Skeletal muscle tissue (tissue), 3 donors: ENCODE measurements at regions not wholly inside any gene's neighbourhood (a gene's known extent, or its start where the extent isn't known, plus 50 kb on each side); places are given as distances from the start of the nearest gene placed in this dataset.

Experiments used
- H3K27ac ChIP-seq: one replicate; pipeline ENCODE4 v1.7.0; 2013; ENCODE audit warnings: mild to moderate bottlenecking, low read depth, low read length, inconsistent platforms
- H3K27me3 ChIP-seq, 3 donors: one replicate each; pipeline ENCODE4 v1.7.0; 2013; ENCODE audit warnings: low read length in 3 of 3; ENCODE audit not compliant: control insufficient read depth in 3 of 3, insufficient read depth in 3 of 3
- H3K36me3 ChIP-seq, 3 donors: one replicate each; pipeline ENCODE4 v1.7.0; 2013; ENCODE audit warnings: low read length in 3 of 3; ENCODE audit not compliant: control insufficient read depth in 3 of 3, insufficient read depth in 3 of 3
- H3K4me1 ChIP-seq, 3 donors: one replicate each; pipeline ENCODE4 v1.7.0; 2013; ENCODE audit warnings: low read length in 3 of 3, mild to moderate bottlenecking in 3 of 3; ENCODE audit not compliant: control insufficient read depth in 3 of 3, insufficient read depth in 3 of 3
- H3K4me3 ChIP-seq, 3 donors: one replicate each; pipeline ENCODE4 v1.7.0; 2013; ENCODE audit warnings: low read length in 3 of 3
- H3K9ac ChIP-seq, 3 donors: one replicate each; pipeline ENCODE4 v1.7.0; 2013; ENCODE audit warnings: low read length in 3 of 3, mild to moderate bottlenecking in 3 of 3, moderate library complexity in 2 of 3, low read depth in 1 of 3
- H3K9me3 ChIP-seq, 3 donors: one replicate each; pipeline ENCODE4 v1.7.0; 2013; ENCODE audit warnings: low read length in 3 of 3; ENCODE audit not compliant: control insufficient read depth in 3 of 3
- donor health status: Osteomylitis.

GRCh38 chr2:151060287-151060686, 201.4 kb downstream of the RBM43 start:
- no peaks in the 10 kb centered on the region for H3K9me3 ChIP-seq
- H3K4me1 ChIP-seq = no peaks in the 10 kb centered on the region
- no peak overlapping the region for H3K9ac ChIP-seq
- no peaks in the 10 kb centered on the region for H3K27me3 ChIP-seq
- no peak overlapping the region for H3K4me3 ChIP-seq
- no peaks in the 10 kb centered on the region for H3K36me3 ChIP-seq
- no peak overlapping the region for H3K27ac ChIP-seq

GRCh38 chr2:151056870-151057269, 204.8 kb downstream of the RBM43 start:
- Histone ChIP-seq H3K4me3 (no peak overlapping the region), H3K36me3 (no peaks in the 10 kb centered on the region), H3K4me1 (no peaks in the 10 kb centered on the region), H3K9me3 (no peaks in the 10 kb centered on the region), H3K27ac (no peak overlapping the region), H3K27me3 (no peaks in the 10 kb centered on the region), H3K9ac (no peak overlapping the region)

- H3K27ac ChIP-seq = no peak overlapping the region
- H3K9ac ChIP-seq = no peak overlapping the region
- no peaks in the 10 kb centered on the region for H3K9me3 ChIP-seq
- H3K27me3 ChIP-seq = no peaks in the 10 kb centered on the region
- no peaks in the 10 kb centered on the region for H3K4me1 ChIP-seq
- H3K36me3 ChIP-seq = no peaks in the 10 kb centered on the region
- no peak overlapping the region for H3K4me3 ChIP-seq
These were observed 208.0 kb downstream of the RBM43 start for GRCh38 chr2:151053661-151053990.

- Histone ChIP-seq H3K27me3 (no peaks in the 10 kb centered on the region), H3K27ac (no peak overlapping the region), H3K4me3 (no peak overlapping the region), H3K9ac (no peak overlapping the region), H3K36me3 (no peaks in the 10 kb centered on the region), H3K9me3 (no peaks in the 10 kb centered on the region), H3K4me1 (no peaks in the 10 kb centered on the region)
These were observed 208.6 kb downstream of the RBM43 start for GRCh38 chr2:151052850-151053660.

- H3K4me3 ChIP-seq = no peak overlapping the region
- H3K9me3 ChIP-seq = no peaks in the 10 kb centered on the region
- no peak overlapping the region for H3K27ac ChIP-seq
- H3K36me3 ChIP-seq = no peaks in the 10 kb centered on the region
- peaks cover 0 to 2% (median 0%) of the 10 kb centered on the region in 3 donors for H3K27me3 ChIP-seq
- no peak overlapping the region for H3K9ac ChIP-seq
- no peaks in the 10 kb centered on the region for H3K4me1 ChIP-seq
These were observed 210.0 kb downstream of the RBM43 start for GRCh38 chr2:151051574-151052220.

GRCh38 chr2:151049746-151050145, 211.9 kb downstream of the RBM43 start:
- H3K9ac ChIP-seq = no peak overlapping the region
- no peaks in the 10 kb centered on the region for H3K4me1 ChIP-seq
- H3K27me3 ChIP-seq = peaks cover 0 to 2% (median 0%) of the 10 kb centered on the region in 3 donors
- H3K4me3 ChIP-seq = no peak overlapping the region
- H3K9me3 ChIP-seq = no peaks in the 10 kb centered on the region
- H3K36me3 ChIP-seq = no peaks in the 10 kb centered on the region
- no peak overlapping the region for H3K27ac ChIP-seq

GRCh38 chr2:151048331-151049054, 213.2 kb downstream of the RBM43 start:
- H3K4me3 ChIP-seq = no peak overlapping the region
- no peak overlapping the region for H3K27ac ChIP-seq
- H3K27me3 ChIP-seq = peaks cover 0 to 2% (median 0%) of the 10 kb centered on the region in 3 donors
- H3K36me3 ChIP-seq = no peaks in the 10 kb centered on the region
- no peaks in the 10 kb centered on the region for H3K9me3 ChIP-seq
- no peak overlapping the region for H3K9ac ChIP-seq
- no peaks in the 10 kb centered on the region for H3K4me1 ChIP-seq

GRCh38 chr2:151043484-151043883, 218.2 kb downstream of the RBM43 start:
- H3K4me1 ChIP-seq = no peaks in the 10 kb centered on the region
- H3K9ac ChIP-seq = no peak overlapping the region
- no peak overlapping the region for H3K4me3 ChIP-seq
- no peak overlapping the region for H3K27ac ChIP-seq
- peaks cover 0 to 2% (median 0%) of the 10 kb centered on the region in 3 donors for H3K27me3 ChIP-seq
- no peaks in the 10 kb centered on the region for H3K36me3 ChIP-seq
- H3K9me3 ChIP-seq = no peaks in the 10 kb centered on the region

- Histone ChIP-seq H3K9ac (no peak overlapping the region), H3K27ac (no peak overlapping the region), H3K27me3 (peaks cover 0 to 2% (median 0%) of the 10 kb centered on the region in 3 donors), H3K9me3 (no peaks in the 10 kb centered on the region), H3K4me1 (no peaks in the 10 kb centered on the region), H3K36me3 (no peaks in the 10 kb centered on the region), H3K4me3 (no peak overlapping the region)
These were observed 218.7 kb downstream of the RBM43 start for GRCh38 chr2:151042964-151043363.

GRCh38 chr2:151040039-151040438, 221.6 kb downstream of the RBM43 start:
- H3K4me1 ChIP-seq = no peaks in the 10 kb centered on the region
- no peaks in the 10 kb centered on the region for H3K27me3 ChIP-seq
- H3K36me3 ChIP-seq = no peaks in the 10 kb centered on the region
- H3K9me3 ChIP-seq = no peaks in the 10 kb centered on the region
- H3K9ac ChIP-seq = no peak overlapping the region
- H3K4me3 ChIP-seq = no peak overlapping the region
- no peak overlapping the region for H3K27ac ChIP-seq
